GM12874 (cell line): ENCODE measurements at regions not wholly inside any gene's neighbourhood (a gene's known extent, or its start where the extent isn't known, plus 50 kb on each side); places are given as distances from the start of the nearest gene placed in this dataset.

ENCODE experiments used
- CTCF ChIP-seq: IDR thresholded peaks from 2 replicates; pipeline ENCODE4 v1.5.1; 2011; ENCODE audit warnings: low read depth, mild to moderate bottlenecking, control low read depth, low read length, moderate library complexity; ENCODE audit not compliant: insufficient read depth

GRCh38 chr3:147507638-147508286, 98.6 kb downstream of the ZIC1 start:
- TF ChIP-seq CTCF, result no peak

- no peak for TF ChIP-seq CTCF
Measured at GRCh38 chr3:147509448-147509847, 100.3 kb downstream of the ZIC1 start.

GRCh38 chr3:147513785-147514184, 104.6 kb downstream of the ZIC1 start:
- TF ChIP-seq CTCF, result no peak

- TF ChIP-seq CTCF, result no peak
Measured at GRCh38 chr3:147514366-147515160, 105.4 kb downstream of the ZIC1 start.

- no peak for TF ChIP-seq CTCF
Measured at GRCh38 chr3:147518465-147518864, 109.3 kb downstream of the ZIC1 start.

- TF ChIP-seq CTCF, result no peak
Measured at GRCh38 chr3:147521646-147522045, 112.5 kb downstream of the ZIC1 start.

GRCh38 chr3:147529551-147529950, 120.4 kb downstream of the ZIC1 start:
- no peak for TF ChIP-seq CTCF
